OCI-LY1 (cell line): ENCODE measurements at regions not wholly inside any gene's neighbourhood (a gene's known extent, or its start where the extent isn't known, plus 50 kb on each side); places are given as distances from the start of the nearest gene placed in this dataset.

Experiments
- H2AFZ ChIP-seq: fragments of 200-600 bp; sonication (generic), shearing (Covaris generic); 2 replicates; pipeline ENCODE4 v1.6.0; 2014; ENCODE audit warnings: antibody characterized with exemption, mild to moderate bottlenecking, low read length
- H3F3A ChIP-seq: fragments of 200-600 bp; sonication (generic), shearing (Covaris generic); 2 replicates; pipeline ENCODE4 v1.6.0; 2014; ENCODE audit warnings: mild to moderate bottlenecking, antibody characterized with exemption, low read length, moderate library complexity; ENCODE audit not compliant: insufficient read depth
- H3K27ac ChIP-seq: fragments of 200-600 bp; sonication (generic); 2 replicates; pipeline ENCODE4 v1.5.1; 2014; ENCODE audit warnings: low read length, mixed run types, mild to moderate bottlenecking, low read depth; ENCODE audit not compliant: poor library complexity, severe bottlenecking
- H3K27me3 ChIP-seq: fragments of 200-600 bp; sonication (generic); 2 replicates; pipeline ENCODE4 v1.6.0; 2014; ENCODE audit warnings: antibody characterized with exemption, mild to moderate bottlenecking, low read length, moderate library complexity; ENCODE audit not compliant: insufficient read depth
- H3K36me3 ChIP-seq: fragments of 200-600 bp; sonication (generic); 2 replicates; pipeline ENCODE4 v1.6.1; 2014; ENCODE audit warnings: mild to moderate bottlenecking, antibody characterized with exemption, low read length, moderate library complexity, mixed read lengths; ENCODE audit not compliant: insufficient read depth
- H3K4me1 ChIP-seq: fragments of 200-600 bp; sonication (generic); 2 replicates; pipeline ENCODE4 v1.5.1; 2014; ENCODE audit warnings: mild to moderate bottlenecking, low read length, moderate library complexity; ENCODE audit not compliant: insufficient read depth, severe bottlenecking
- H3K4me2 ChIP-seq: fragments of 200-600 bp; sonication (generic), shearing (Covaris generic); 2 replicates; pipeline ENCODE4 v1.6.1; 2014; ENCODE audit warnings: low read length
- H3K4me3 ChIP-seq: fragments of 200-600 bp; sonication (generic); 2 replicates; pipeline ENCODE4 v1.5.1; 2014; ENCODE audit warnings: low read length, low read depth, mild to moderate bottlenecking, mixed read lengths; ENCODE audit not compliant: poor library complexity, severe bottlenecking
- H3K79me2 ChIP-seq: fragments of 200-600 bp; shearing (Covaris generic); 2 replicates; pipeline ENCODE4 v1.6.1; 2016; ENCODE audit warnings: mixed run types, low read length, mixed read lengths; ENCODE audit not compliant: insufficient read depth
- H3K9ac ChIP-seq: fragments of 200-600 bp; sonication (generic), shearing (Covaris generic); 2 replicates; pipeline ENCODE4 v1.6.1; 2014; ENCODE audit warnings: mild to moderate bottlenecking, low read length, mixed read lengths
- H3K9me2 ChIP-seq: fragments of 200-600 bp; sonication (generic), shearing (Covaris generic); 2 replicates; pipeline ENCODE4 v1.6.1; 2014; ENCODE audit warnings: low read depth, mild to moderate bottlenecking, low read length, mixed read lengths
- H3K9me3 ChIP-seq: fragments of 200-600 bp; shearing (Covaris generic); 2 replicates; pipeline ENCODE4 v1.6.1; 2014; ENCODE audit warnings: low read length, mixed read lengths
- H4K20me1 ChIP-seq: fragments of 200-600 bp; sonication (generic), shearing (Covaris generic); 2 replicates; pipeline ENCODE4 v1.6.0; 2016; ENCODE audit warnings: mild to moderate bottlenecking, low read length; ENCODE audit not compliant: insufficient read depth
- EZH2 ChIP-seq: fragments of 200-600 bp; sonication (generic), shearing (Covaris generic); IDR thresholded peaks from 2 replicates; pipeline ENCODE4 v1.8.0; 2017; ENCODE audit warnings: borderline replicate concordance, mixed run types, mild to moderate bottlenecking, antibody characterized with exemption, low read length, moderate library complexity, mixed read lengths
- TF ChIP-seq, protein P1 (sequence below): fragments of 200-600 bp; sonication (generic), shearing (Covaris generic); IDR thresholded peaks from 2 replicates; pipeline ENCODE4 v1.5.1; 2017; ENCODE audit warnings: mild to moderate bottlenecking, antibody characterized with exemption, low read length, moderate library complexity, mixed read lengths

DNA sequence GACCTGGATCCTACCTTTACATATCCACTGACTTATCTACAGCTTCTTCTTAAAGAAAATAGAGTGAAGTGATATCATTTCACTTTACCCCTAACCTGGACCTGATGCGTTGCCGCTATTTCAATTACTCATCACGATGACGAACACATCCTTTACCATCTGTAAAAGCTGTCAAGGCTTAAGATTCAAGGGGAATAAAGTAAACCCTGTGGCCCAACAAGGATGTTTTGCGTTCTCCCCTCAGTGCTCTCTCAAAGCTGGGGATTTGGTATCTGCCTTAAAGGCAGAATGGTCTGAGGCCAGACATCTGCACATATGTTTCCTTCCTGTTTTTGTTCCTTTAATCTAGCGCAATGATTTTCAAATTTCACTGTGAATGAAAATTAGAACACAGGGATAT, 100.1 kb upstream of the KLF7 start:
- H3K9ac ChIP-seq, result no peak overlapping the region
- H3K9me3 ChIP-seq, result no peaks in the 10 kb centered on the region
- H3K9me2 ChIP-seq, result no peaks in the 10 kb centered on the region
- no peaks in the 10 kb centered on the region for H3K4me1 ChIP-seq
- H3K79me2 ChIP-seq, result no peaks in the 10 kb centered on the region
- no peak overlapping the region for H3K4me2 ChIP-seq
- no peak overlapping the region for H2AFZ ChIP-seq
- H4K20me1 ChIP-seq, result no peaks in the 10 kb centered on the region
- H3K27me3 ChIP-seq, result no peaks in the 10 kb centered on the region
- no peak overlapping the region for H3K4me3 ChIP-seq
- no peak overlapping the region for H3K27ac ChIP-seq
- no peaks in the 10 kb centered on the region for H3F3A ChIP-seq
- TF ChIP-seq, protein P1, sequence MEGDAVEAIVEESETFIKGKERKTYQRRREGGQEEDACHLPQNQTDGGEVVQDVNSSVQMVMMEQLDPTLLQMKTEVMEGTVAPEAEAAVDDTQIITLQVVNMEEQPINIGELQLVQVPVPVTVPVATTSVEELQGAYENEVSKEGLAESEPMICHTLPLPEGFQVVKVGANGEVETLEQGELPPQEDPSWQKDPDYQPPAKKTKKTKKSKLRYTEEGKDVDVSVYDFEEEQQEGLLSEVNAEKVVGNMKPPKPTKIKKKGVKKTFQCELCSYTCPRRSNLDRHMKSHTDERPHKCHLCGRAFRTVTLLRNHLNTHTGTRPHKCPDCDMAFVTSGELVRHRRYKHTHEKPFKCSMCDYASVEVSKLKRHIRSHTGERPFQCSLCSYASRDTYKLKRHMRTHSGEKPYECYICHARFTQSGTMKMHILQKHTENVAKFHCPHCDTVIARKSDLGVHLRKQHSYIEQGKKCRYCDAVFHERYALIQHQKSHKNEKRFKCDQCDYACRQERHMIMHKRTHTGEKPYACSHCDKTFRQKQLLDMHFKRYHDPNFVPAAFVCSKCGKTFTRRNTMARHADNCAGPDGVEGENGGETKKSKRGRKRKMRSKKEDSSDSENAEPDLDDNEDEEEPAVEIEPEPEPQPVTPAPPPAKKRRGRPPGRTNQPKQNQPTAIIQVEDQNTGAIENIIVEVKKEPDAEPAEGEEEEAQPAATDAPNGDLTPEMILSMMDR, result no peak
- no peak for TF ChIP-seq EZH2
- H3K36me3 ChIP-seq, result no peaks in the 10 kb centered on the region

DNA sequence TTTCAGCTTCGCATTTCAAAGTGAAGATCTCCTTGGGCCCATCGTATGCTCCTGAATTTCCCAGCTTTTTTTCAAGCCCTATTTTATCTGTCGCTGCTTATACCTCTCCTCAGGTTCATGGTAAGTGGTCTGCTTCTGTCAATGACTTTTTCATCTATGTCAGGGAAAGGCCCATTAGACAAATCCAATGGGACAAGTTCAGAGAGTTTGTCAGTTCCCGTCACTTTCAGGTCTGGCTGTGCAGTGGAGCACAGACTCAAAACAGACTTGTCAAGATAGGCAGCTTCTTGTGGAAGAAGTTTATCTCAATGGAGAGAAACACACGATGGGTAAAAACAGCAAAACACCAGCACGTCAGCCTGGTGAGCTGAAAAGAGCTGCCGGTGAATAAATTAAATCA, 100.9 kb upstream of the KLF7 start:
- Histone ChIP-seq H3F3A (no peaks in the 10 kb centered on the region), H4K20me1 (no peaks in the 10 kb centered on the region), H3K27ac (no peak overlapping the region), H3K4me2 (no peak overlapping the region), H3K36me3 (no peaks in the 10 kb centered on the region), H3K9me3 (no peaks in the 10 kb centered on the region), H3K4me3 (no peak overlapping the region), H3K79me2 (no peaks in the 10 kb centered on the region), H3K9ac (no peak overlapping the region), H3K9me2 (no peaks in the 10 kb centered on the region), H2AFZ (no peak overlapping the region), H3K27me3 (no peaks in the 10 kb centered on the region), H3K4me1 (no peaks in the 10 kb centered on the region)
- TF ChIP-seq, protein P1, result no peak
- TF ChIP-seq EZH2, result no peak

DNA sequence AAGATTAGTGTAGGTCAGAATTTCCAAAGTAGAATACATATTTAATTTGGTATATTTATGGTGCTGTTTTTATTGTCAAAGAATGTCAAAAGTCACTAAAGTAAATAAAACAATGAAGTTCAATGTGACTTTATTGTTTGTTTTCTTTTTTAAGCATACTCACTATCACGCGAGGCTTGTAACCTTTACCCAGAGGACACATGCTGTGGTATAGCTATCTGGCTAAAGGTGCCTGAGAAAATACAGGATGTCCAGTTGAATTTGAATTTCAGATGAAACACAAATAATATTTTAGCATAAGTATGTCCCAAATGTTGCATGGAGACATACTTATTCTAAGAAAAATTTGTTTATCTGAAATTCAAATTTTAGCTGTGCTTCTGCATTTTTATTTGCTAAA, 103.3 kb upstream of the KLF7 start:
- Histone ChIP-seq H3K9me2 (no peaks in the 10 kb centered on the region), H3K4me1 (no peaks in the 10 kb centered on the region), H3K9me3 (no peaks in the 10 kb centered on the region), H3K27me3 (no peaks in the 10 kb centered on the region), H3K27ac (no peak overlapping the region), H3K79me2 (no peaks in the 10 kb centered on the region), H3K9ac (no peak overlapping the region), H4K20me1 (no peaks in the 10 kb centered on the region), H2AFZ (no peak overlapping the region), H3K36me3 (no peaks in the 10 kb centered on the region), H3K4me2 (no peak overlapping the region), H3F3A (no peaks in the 10 kb centered on the region), H3K4me3 (no peak overlapping the region)
- TF ChIP-seq, protein P1, result no peak
